ENCODE measurements at regions not wholly inside any gene's neighbourhood (a gene's known extent, or its start where the extent isn't known, plus 50 kb on each side); places are given as distances from the start of the nearest gene placed in this dataset.
"Not testable (repeated sequence)": the region's sequence is repeated elsewhere in the genome, so short reads cannot be mapped to it uniquely, and the experiment has no call there.

- DNase-seq (ENCODE audit: low read depth in 2 of 2, low spot score in 1 of 2) = no peak
These were observed 877.7 kb upstream of the CITED2 start for GRCh38 chr6:140252099-140252498.

- DNase-seq (ENCODE audit: low read depth in 2 of 2, low spot score in 1 of 2) = no peak
These were observed 871.0 kb upstream of the CITED2 start for GRCh38 chr6:140245296-140246040.

GRCh38 chr6:140237251-140237650, 862.8 kb upstream of the CITED2 start:
- DNase-seq (ENCODE audit: low read depth in 2 of 2, low spot score in 1 of 2) = no peak

GRCh38 chr6:140236732-140237131, 862.3 kb upstream of the CITED2 start:
- DNase-seq (ENCODE audit: low read depth in 2 of 2, low spot score in 1 of 2) = no peak

GRCh38 chr6:140230282-140230681, 855.8 kb upstream of the CITED2 start:
- DNase-seq (ENCODE audit: low read depth in 2 of 2, low spot score in 1 of 2) = no peak

- DNase-seq (ENCODE audit: low read depth in 2 of 2, low spot score in 1 of 2) = no peak
These were observed 854.0 kb upstream of the CITED2 start for GRCh38 chr6:140228491-140228890.

- no peak for DNase-seq (ENCODE audit: low read depth in 2 of 2, low spot score in 1 of 2)
These were observed 852.2 kb upstream of the CITED2 start for GRCh38 chr6:140226637-140227036.

GRCh38 chr6:140225701-140226436, 851.4 kb upstream of the CITED2 start:
- DNase-seq (ENCODE audit: low read depth in 2 of 2, low spot score in 1 of 2) = no peak

GRCh38 chr6:140217283-140217682, 842.8 kb upstream of the CITED2 start:
- DNase-seq (ENCODE audit: low read depth in 2 of 2, low spot score in 1 of 2) = no peak

GRCh38 chr6:140209775-140210174, 835.3 kb upstream of the CITED2 start:
- DNase-seq (ENCODE audit: low read depth in 2 of 2, low spot score in 1 of 2) = no peak

GRCh38 chr6:140208286-140208685, 833.8 kb upstream of the CITED2 start:
- DNase-seq (ENCODE audit: low read depth in 2 of 2, low spot score in 1 of 2) = no peak

- DNase-seq (ENCODE audit: low read depth in 2 of 2, low spot score in 1 of 2) = no peak
These were observed 831.5 kb upstream of the CITED2 start for GRCh38 chr6:140205795-140206593.

- no peak for DNase-seq (ENCODE audit: low read depth in 2 of 2, low spot score in 1 of 2)
These were observed 829.7 kb upstream of the CITED2 start for GRCh38 chr6:140204154-140204553.

- no peak for DNase-seq (ENCODE audit: low read depth in 2 of 2, low spot score in 1 of 2)
These were observed 829.3 kb upstream of the CITED2 start for GRCh38 chr6:140203661-140204147.

- DNase-seq (ENCODE audit: low read depth in 2 of 2, low spot score in 1 of 2) = no peak
These were observed 828.6 kb upstream of the CITED2 start for GRCh38 chr6:140202964-140203515.

GRCh38 chr6:140201787-140202458, 827.5 kb upstream of the CITED2 start:
- no peak for DNase-seq (ENCODE audit: low read depth in 2 of 2, low spot score in 1 of 2)

- no peak for DNase-seq (ENCODE audit: low read depth in 2 of 2, low spot score in 1 of 2)
These were observed 818.8 kb upstream of the CITED2 start for GRCh38 chr6:140193269-140193668.

- no peak for DNase-seq (ENCODE audit: low read depth in 2 of 2, low spot score in 1 of 2)
These were observed 817.6 kb upstream of the CITED2 start for GRCh38 chr6:140192018-140192417.

GRCh38 chr6:140189263-140189662, 814.8 kb upstream of the CITED2 start:
- DNase-seq (ENCODE audit: low read depth in 2 of 2, low spot score in 1 of 2) = not testable (repeated sequence)

GRCh38 chr6:140185991-140186390, 811.5 kb upstream of the CITED2 start:
- no peak for DNase-seq (ENCODE audit: low read depth in 2 of 2, low spot score in 1 of 2)

- no peak for DNase-seq (ENCODE audit: low read depth in 2 of 2, low spot score in 1 of 2)
These were observed 809.4 kb upstream of the CITED2 start for GRCh38 chr6:140183881-140184280.

Data from stimulated activated CD8-positive, alpha-beta memory T cell treated with anti-CD3 and anti-CD28 coated beads, Interleukin-4, amount 100 ng/mL, for 4 hours (primary cell).